BJ (cell line): ENCODE measurements at regions not wholly inside any gene's neighbourhood (a gene's known extent, or its start where the extent isn't known, plus 50 kb on each side); places are given as distances from the start of the nearest gene placed in this dataset.

Experiments used
- CTCF ChIA-PET: fragments of 350-600 bp; formaldehyde crosslinking; extraction: SDS; loops from one replicate; lab custom pipeline; 2021; ENCODE audit warnings: antibody characterized with exemption, inconsistent platforms; lab: Yijun Ruan, JAX
- POLR2A ChIA-PET: fragments of 300-600 bp; sonication (Branson Sonifier 250); formaldehyde crosslinking; extraction: SDS; loops from one replicate; lab custom pipeline; 2021; ENCODE audit warnings: antibody characterized with exemption; lab: Charles Lee
- DNase-seq: peaks from one replicate; pipeline ENCODE4 v3.0.0-alpha.2; 2011; ENCODE audit warnings: low read depth
- H3K27me3 ChIP-seq: 2 replicates; pipeline ENCODE4 v1.6.0; 2011; ENCODE audit warnings: low read length; ENCODE audit not compliant: control insufficient read depth, insufficient read depth
- H3K36me3 ChIP-seq: 2 replicates; pipeline ENCODE4 v1.5.1; 2011; ENCODE audit warnings: low read length; ENCODE audit not compliant: control insufficient read depth, insufficient read depth
- H3K4me3 ChIP-seq: 2 replicates; pipeline ENCODE4 v1.5.1; 2011; ENCODE audit warnings: low read depth, mild to moderate bottlenecking, control low read depth, low read length
- TF ChIP-seq, protein P1 (sequence below): IDR thresholded peaks from 2 replicates; pipeline ENCODE4 v1.5.1; 2011; ENCODE audit warnings: low read depth, mild to moderate bottlenecking, control low read depth, inconsistent platforms, low read length, moderate library complexity; ENCODE audit not compliant: insufficient read depth

DNA sequence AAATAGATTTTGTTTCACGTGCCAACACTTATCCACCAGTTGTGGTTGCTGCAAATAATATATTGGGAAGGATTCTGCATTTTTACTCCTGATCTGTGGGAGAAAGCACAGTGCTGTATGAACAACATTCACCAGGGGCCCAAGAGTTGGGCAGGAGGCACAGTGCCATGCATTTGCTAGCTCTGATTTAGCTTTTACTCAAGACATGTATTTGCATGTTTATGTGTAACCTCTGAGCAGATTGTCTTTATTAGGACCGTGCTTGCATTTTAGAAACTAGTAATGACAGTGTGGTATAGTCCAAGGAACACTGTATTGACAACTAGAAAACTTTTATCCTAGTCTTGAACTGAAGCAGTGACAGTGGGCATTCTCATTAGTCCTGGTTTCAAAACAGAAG lies 133.9 kb upstream of the B3GALT2 start:
- ChIA-PET CTCF (interaction anchor here (1.6 kb wide), 1 partner anchor 8 kb away, joined by 3 read pairs; no protein-coding TSS in a partner anchor), POLR2A (no interaction called here)
- Histone ChIP-seq H3K4me3 (no peak overlapping the region), H3K27me3 (no peaks in the 10 kb centered on the region), H3K36me3 (no peaks in the 10 kb centered on the region)
- DNase-seq = no peak
- TF ChIP-seq, protein P1, sequence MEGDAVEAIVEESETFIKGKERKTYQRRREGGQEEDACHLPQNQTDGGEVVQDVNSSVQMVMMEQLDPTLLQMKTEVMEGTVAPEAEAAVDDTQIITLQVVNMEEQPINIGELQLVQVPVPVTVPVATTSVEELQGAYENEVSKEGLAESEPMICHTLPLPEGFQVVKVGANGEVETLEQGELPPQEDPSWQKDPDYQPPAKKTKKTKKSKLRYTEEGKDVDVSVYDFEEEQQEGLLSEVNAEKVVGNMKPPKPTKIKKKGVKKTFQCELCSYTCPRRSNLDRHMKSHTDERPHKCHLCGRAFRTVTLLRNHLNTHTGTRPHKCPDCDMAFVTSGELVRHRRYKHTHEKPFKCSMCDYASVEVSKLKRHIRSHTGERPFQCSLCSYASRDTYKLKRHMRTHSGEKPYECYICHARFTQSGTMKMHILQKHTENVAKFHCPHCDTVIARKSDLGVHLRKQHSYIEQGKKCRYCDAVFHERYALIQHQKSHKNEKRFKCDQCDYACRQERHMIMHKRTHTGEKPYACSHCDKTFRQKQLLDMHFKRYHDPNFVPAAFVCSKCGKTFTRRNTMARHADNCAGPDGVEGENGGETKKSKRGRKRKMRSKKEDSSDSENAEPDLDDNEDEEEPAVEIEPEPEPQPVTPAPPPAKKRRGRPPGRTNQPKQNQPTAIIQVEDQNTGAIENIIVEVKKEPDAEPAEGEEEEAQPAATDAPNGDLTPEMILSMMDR = no peak

DNA sequence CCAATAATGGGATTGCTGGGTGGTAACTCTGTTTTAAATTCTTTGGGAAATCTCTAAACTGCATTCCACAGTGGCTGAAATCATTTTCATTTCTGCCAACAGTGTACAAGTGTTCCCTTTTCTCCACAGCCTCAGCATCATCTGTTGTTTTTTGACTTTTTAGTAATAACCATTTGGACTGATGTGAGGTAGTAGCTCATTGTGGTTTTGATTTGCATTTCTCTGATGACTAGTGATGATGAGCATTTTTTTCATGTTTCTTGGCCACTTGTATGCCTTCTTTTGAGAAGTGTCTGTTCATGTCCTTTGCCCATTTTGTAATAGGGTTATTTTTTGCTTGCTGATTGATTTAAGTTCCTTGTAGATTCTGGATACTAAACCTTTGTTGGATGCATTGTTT lies 131.9 kb upstream of the B3GALT2 start:
- Histone ChIP-seq H3K36me3 (no peaks in the 10 kb centered on the region), H3K27me3 (no peaks in the 10 kb centered on the region), H3K4me3 (no peak overlapping the region)
- no peak for DNase-seq
- CTCF ChIA-PET = no interaction called here
- TF ChIP-seq, protein P1 = no peak
- POLR2A ChIA-PET = no interaction called here

DNA sequence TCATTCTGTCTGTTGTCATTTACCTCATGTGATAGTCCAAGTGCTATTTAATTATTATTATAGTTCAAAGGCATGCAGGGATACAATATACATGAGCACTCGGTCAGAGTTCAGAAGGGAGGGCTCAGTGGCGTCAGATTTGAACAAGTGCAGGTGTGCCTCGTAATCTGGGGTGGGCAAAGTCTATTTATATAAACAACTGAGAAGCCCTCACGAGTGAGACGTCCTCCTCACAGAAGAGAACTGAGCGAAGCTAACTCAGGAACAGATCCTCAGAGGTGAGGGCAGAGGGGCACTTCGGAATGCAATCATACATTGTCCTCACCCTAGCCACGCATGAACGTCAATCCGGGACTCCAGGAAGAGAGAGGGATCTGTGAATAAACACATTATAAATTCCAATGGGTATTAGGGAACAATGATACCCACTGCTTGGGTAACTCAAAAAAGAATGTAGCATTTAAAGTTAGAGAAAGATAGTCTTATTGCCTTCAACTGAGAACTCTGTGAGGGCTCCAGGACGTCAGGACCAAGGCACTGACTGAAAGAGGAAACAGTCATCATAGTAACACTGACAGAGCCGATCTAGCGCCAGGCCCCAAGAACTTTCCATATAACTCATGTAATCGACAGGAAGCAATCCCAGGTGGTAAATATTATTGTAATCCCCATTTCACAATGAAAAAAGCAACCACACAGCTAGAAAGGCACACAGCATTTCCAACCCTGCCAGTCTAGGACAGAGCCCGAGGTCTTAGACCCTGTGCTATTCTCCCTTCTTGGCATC lies 127.1 kb upstream of the B3GALT2 start:
- CTCF ChIA-PET = interaction anchor here (0.9 kb wide), 1 partner anchor 37 kb away, joined by 3 read pairs; no protein-coding TSS in a partner anchor

DNA sequence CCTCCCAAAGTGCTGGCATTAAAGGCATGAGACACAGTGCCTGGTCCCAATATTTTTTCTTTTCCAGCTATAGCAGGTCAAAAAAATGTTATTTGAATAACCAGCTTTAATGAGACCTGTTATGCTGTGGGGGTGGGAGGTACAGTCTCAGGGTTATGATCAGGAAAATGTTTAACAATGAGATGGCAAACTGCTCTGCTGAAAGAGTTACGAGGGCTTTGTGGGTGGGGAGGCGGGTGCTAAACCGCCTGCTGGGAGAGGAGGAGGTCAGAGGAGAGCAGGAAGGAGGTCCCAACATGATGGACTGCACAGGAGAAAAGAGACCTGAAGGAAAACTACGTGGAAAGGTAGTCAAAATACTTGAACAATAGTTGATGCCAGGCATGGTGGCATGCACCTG lies 126.0 kb upstream of the B3GALT2 start:
- DNase-seq = no peak
- TF ChIP-seq, protein P1 = no peak
- H3K36me3 ChIP-seq = no peaks in the 10 kb centered on the region
- H3K27me3 ChIP-seq = no peaks in the 10 kb centered on the region
- CTCF ChIA-PET = interaction anchor here (1.2 kb wide), 1 partner anchor 9 kb away, joined by 3 read pairs; no protein-coding TSS in a partner anchor
- no peak overlapping the region for H3K4me3 ChIP-seq
- POLR2A ChIA-PET = no interaction called here

More for the DNA sequence above, 127.1 kb upstream of the B3GALT2 start:
- no peak overlapping the region for H3K4me3 ChIP-seq
- DNase-seq = no peak
- TF ChIP-seq, protein P1 = no peak
- no peaks in the 10 kb centered on the region for H3K27me3 ChIP-seq
- H3K36me3 ChIP-seq = no peaks in the 10 kb centered on the region
- POLR2A ChIA-PET = interaction anchor here (0.6 kb wide), 1 partner anchor 104 kb away, joined by 3 read pairs; no protein-coding TSS in a partner anchor

DNA sequence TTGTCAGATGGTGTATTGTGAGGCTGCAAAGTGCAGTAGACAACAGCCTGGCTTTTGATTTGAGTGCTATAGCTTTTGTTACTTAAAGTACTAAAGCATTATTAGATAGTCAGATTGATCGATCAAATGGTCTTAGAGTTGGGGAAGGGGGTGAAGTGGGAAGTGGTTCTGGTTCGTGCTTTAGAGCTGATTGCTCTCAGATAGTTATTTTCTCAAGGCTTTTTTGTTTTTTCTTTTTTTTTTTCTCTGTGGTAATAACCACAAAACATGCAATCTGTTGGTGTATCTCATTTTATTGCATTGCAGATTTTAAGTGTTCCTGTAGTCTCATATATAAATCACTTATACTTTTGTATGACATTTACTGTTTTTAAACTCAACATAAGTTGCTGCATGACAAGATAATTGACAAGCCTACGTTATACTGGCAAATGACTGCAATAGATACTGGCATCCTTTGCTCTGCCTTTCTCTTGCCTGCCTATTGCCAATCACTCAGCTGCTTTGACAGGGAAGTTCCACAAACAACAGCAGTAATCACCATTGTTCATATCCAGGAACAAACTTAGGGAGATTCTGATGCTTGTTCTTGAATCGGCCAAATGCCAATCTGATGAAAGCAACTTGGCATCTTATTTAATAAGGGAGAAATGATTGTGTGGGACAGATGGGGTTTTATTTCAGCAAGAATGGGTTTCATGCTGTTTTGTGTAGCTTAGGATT lies 125.0 kb upstream of the B3GALT2 start:
- TF ChIP-seq, protein P1 = no peak
- POLR2A ChIA-PET = no interaction called here
- H3K36me3 ChIP-seq = no peaks in the 10 kb centered on the region
- no peak for DNase-seq
- CTCF ChIA-PET = interaction anchor here (1.2 kb wide), 1 partner anchor 10 kb away, joined by 3 read pairs; no protein-coding TSS in a partner anchor
- H3K4me3 ChIP-seq = no peak overlapping the region
- H3K27me3 ChIP-seq = no peaks in the 10 kb centered on the region
